WERI-Rb-1 (cell line): ENCODE measurements at regions not wholly inside any gene's neighbourhood (a gene's known extent, or its start where the extent isn't known, plus 50 kb on each side); places are given as distances from the start of the nearest gene placed in this dataset.

Experiments
- DNase-seq: peaks from one replicate; pipeline ENCODE4 v3.0.0-alpha.2; 2020
- H3K27ac ChIP-seq: fragments of 250-450 bp; sonication (Bioruptor Pico); 2 replicates; pipeline ENCODE4 v1.5.1; 2020; ENCODE audit warnings: mild to moderate bottlenecking, moderate library complexity
- H3K27me3 ChIP-seq: fragments of 250-450 bp; sonication (Bioruptor Pico); 2 replicates; pipeline ENCODE4 v1.5.1; 2021; ENCODE audit warnings: mild to moderate bottlenecking, low read depth, moderate library complexity; ENCODE audit not compliant: insufficient read depth, severe bottlenecking
- H3K36me3 ChIP-seq: fragments of 250-450 bp; sonication (Bioruptor Pico); 2 replicates; pipeline ENCODE4 v1.5.1; 2020; ENCODE audit warnings: mild to moderate bottlenecking, moderate library complexity
- H3K4me3 ChIP-seq: 2 replicates; pipeline ENCODE4 v1.5.1; 2011; ENCODE audit warnings: low read depth, mild to moderate bottlenecking, control low read depth, low read length
- H3K9me3 ChIP-seq: fragments of 250-450 bp; sonication (Bioruptor Pico); 2 replicates; pipeline ENCODE4 v1.5.1; 2021; ENCODE audit warnings: mild to moderate bottlenecking, moderate library complexity; ENCODE audit not compliant: severe bottlenecking
- TF ChIP-seq, protein P1 (sequence below): IDR thresholded peaks from 2 replicates; pipeline ENCODE4 v1.5.1; 2011; ENCODE audit warnings: low read depth, mild to moderate bottlenecking, control low read depth, inconsistent platforms, low read length

DNA sequence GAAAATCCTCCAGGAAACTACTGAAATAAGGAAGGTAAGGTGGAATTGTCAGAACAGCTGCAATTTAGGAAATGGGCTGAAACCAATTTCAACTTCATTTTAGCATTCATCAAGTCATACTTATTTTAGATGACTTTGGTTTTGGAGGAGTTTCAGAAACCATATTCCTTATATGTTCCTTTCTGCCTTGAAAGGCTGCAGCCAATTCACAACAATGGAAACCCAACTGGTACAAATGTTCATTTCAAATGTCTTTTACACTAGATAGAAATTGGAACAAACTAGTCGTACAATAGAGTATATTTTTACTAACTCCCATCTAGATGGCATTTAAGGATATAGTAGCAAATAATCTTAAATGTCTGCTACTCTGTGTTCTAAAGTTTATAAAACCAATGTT, 82.6 kb upstream of the ANKH start:
- Histone ChIP-seq H3K9me3 (peaks cover 3% of the 10 kb centered on the region), H3K27ac (no peak overlapping the region), H3K36me3 (no peaks in the 10 kb centered on the region), H3K27me3 (no peaks in the 10 kb centered on the region), H3K4me3 (no peak overlapping the region)
- TF ChIP-seq, protein P1, sequence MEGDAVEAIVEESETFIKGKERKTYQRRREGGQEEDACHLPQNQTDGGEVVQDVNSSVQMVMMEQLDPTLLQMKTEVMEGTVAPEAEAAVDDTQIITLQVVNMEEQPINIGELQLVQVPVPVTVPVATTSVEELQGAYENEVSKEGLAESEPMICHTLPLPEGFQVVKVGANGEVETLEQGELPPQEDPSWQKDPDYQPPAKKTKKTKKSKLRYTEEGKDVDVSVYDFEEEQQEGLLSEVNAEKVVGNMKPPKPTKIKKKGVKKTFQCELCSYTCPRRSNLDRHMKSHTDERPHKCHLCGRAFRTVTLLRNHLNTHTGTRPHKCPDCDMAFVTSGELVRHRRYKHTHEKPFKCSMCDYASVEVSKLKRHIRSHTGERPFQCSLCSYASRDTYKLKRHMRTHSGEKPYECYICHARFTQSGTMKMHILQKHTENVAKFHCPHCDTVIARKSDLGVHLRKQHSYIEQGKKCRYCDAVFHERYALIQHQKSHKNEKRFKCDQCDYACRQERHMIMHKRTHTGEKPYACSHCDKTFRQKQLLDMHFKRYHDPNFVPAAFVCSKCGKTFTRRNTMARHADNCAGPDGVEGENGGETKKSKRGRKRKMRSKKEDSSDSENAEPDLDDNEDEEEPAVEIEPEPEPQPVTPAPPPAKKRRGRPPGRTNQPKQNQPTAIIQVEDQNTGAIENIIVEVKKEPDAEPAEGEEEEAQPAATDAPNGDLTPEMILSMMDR, result no peak
- no peak for DNase-seq

DNA sequence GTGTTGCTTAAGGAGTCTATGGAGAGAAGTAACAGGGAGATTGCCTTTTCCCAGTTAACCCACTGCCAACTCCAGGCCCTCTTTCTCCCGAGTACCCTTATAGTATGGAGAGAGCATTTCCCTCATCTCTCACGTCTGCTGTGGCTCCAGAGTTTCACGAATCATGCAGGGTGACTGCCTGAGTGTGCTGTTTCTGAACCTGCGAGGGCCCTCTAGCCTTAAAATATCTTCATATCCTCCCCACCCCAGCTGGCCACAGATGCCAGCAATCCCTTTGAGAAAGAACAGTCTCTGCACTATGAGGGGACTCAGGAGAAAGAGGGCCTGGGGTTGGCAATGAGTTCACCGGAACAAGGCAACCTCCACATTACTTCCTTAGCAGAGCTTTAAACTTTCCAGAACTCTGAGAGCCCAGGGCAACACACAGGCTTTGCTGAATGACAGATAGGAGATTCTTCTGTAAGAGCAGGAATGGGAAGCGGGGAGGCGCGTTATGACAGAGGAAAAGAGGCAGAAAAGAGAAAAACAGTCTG, 81.6 kb upstream of the ANKH start:
- DNase-seq, result no peak
- Histone ChIP-seq H3K4me3 (no peak overlapping the region), H3K9me3 (peaks cover 3% of the 10 kb centered on the region), H3K36me3 (no peaks in the 10 kb centered on the region), H3K27ac (no peak overlapping the region), H3K27me3 (no peaks in the 10 kb centered on the region)
- TF ChIP-seq, protein P1, result no peak

DNA sequence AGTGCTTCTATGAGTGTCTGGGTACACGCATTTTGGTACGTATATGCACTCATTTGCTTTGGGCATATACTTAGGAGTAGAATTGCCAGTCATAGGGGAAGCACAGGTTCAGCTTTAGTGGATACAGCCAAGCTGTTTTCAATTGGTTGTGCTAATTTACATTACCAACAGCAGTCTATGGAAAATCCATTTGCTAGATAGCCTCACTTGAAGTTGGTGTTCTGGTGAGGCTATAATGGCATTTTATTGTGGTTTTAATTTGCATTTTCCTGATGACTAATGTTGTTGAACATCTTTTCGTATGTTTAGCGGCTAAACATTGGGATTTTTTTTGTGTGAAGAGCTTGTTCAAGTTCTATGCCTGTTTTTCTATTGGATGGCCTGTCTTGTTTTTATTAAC, 76.8 kb upstream of the ANKH start:
- Histone ChIP-seq H3K36me3 (no peaks in the 10 kb centered on the region), H3K27me3 (no peaks in the 10 kb centered on the region), H3K4me3 (no peak overlapping the region), H3K9me3 (peaks cover 3% of the 10 kb centered on the region), H3K27ac (no peak overlapping the region)
- TF ChIP-seq, protein P1, result no peak
- no peak for DNase-seq

DNA sequence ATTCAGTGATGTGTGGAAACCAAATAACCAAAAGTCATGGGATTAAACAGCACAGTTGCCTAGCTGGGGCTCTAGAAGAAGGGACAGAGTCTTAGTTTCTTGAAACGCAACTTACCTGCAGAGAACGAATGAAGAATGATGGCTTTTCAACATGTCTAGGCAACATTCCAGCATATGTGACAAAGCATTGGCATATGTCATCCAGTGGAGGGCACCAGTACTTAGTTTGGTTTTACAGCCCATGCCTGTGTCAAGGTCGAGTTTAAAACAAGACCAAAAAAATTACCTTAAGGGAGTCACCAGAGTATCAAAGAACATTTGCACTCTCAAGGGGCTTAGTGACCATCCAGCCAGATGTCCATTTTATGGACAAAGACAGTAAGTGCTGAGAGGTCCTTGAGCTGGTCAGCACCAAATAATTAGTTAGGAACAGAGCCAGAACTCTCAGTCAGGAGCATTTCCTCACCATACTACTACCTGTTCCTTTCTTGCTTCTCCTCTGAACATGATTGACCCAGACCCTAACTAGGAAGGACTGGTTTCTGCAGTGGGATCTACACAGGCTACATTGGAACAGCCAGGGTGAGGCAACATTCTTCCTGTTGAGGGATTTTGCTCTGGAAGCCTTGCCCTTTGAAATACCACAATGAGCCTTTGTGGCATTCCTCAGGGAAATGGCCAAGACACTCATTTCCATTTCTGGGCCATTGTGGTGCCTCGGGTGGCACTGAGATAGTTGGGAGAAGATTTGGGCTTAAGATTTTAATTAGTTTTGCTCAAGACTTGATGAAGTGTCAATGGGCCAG, 75.4 kb upstream of the ANKH start:
- TF ChIP-seq, protein P1, result peak; percentile 68
- no peaks in the 10 kb centered on the region for H3K27me3 ChIP-seq
- no peak for DNase-seq
- H3K27ac ChIP-seq, result no peak overlapping the region
- peaks cover 3% of the 10 kb centered on the region for H3K9me3 ChIP-seq
- no peaks in the 10 kb centered on the region for H3K36me3 ChIP-seq
- no peak overlapping the region for H3K4me3 ChIP-seq

DNA sequence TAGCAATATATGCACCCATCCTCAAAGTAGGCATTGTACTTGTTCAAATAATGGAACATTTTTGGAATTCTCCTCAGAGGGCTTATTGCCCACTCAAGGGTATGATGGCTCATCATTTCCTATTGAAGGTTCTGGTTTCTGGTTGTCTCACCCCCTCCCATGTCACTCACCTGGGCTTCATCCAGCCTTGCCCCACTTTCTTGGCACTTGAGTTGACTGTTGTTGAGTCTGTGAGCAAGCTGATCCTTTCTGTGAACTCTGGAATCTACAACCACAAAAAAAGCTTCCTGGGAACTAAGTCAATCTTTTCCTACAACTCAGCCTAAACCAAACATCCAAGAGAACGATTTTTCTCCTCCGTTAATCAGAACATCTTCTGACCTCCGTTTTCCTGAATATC, 73.9 kb upstream of the ANKH start:
- TF ChIP-seq, protein P1, result no peak
- no peak for DNase-seq
- H3K27ac ChIP-seq, result no peak overlapping the region

More for the DNA sequence above, 73.9 kb upstream of the ANKH start:
- no peak overlapping the region for H3K4me3 ChIP-seq
- no peaks in the 10 kb centered on the region for H3K27me3 ChIP-seq
- H3K36me3 ChIP-seq, result no peaks in the 10 kb centered on the region
- H3K9me3 ChIP-seq, result peaks cover 6% of the 10 kb centered on the region
